OCI-LY3 (cell line): ENCODE measurements at regions not wholly inside any gene's neighbourhood (a gene's known extent, or its start where the extent isn't known, plus 50 kb on each side); places are given as distances from the start of the nearest gene placed in this dataset.

Experiments
- H2AFZ ChIP-seq: fragments of 200-600, 300-600 bp; shearing (Covaris generic); 2 replicates; pipeline ENCODE4 v1.6.0; 2014; ENCODE audit warnings: antibody characterized with exemption, low read depth, low read length
- H3K27ac ChIP-seq: fragments of 200-600, 300-600 bp; sonication (generic); 2 replicates; pipeline ENCODE4 v1.5.1; 2014; ENCODE audit warnings: mild to moderate bottlenecking, low read length, moderate library complexity, mixed read lengths
- H3K27me3 ChIP-seq: fragments of 200-600, 300-600 bp; sonication (generic); 2 replicates; pipeline ENCODE4 v1.6.1; 2014; ENCODE audit warnings: low read depth, low read length, mixed read lengths
- H3K36me3 ChIP-seq: fragments of 200-600, 300-600 bp; sonication (generic); replicated peaks from 2 replicates; pipeline ENCODE3; 2014; ENCODE audit warnings: low read depth, low read length, mixed read lengths
- H3K4me1 ChIP-seq: fragments of 300-600, 200-600 bp; sonication (generic); 2 replicates; pipeline ENCODE4 v1.6.1; 2014; ENCODE audit warnings: low read length, mixed read lengths
- H3K4me2 ChIP-seq: fragments of 200-600, 300-600 bp; sonication (generic); 2 replicates; pipeline ENCODE4 v1.6.1; 2014; ENCODE audit warnings: low read length, mixed read lengths
- H3K4me3 ChIP-seq: fragments of 300-600, 200-600 bp; sonication (generic); 2 replicates; pipeline ENCODE4 v1.5.1; 2014; ENCODE audit warnings: antibody characterized with exemption, mild to moderate bottlenecking, low read length, moderate library complexity
- H3K79me2 ChIP-seq: fragments of 300-600, 200-600 bp; shearing (Covaris generic); 2 replicates; pipeline ENCODE4 v1.6.1; 2014; ENCODE audit warnings: mild to moderate bottlenecking, low read length, mixed read lengths
- H3K9ac ChIP-seq: fragments of 300-600, 200-600 bp; shearing (Covaris generic); 2 replicates; pipeline ENCODE4 v1.6.0; 2014; ENCODE audit warnings: mild to moderate bottlenecking, low read length, moderate library complexity
- H3K9me3 ChIP-seq: fragments of 200-600, 300-600 bp; shearing (Covaris generic); 2 replicates; pipeline ENCODE4 v1.6.1; 2014; ENCODE audit warnings: low read length, mixed read lengths; ENCODE audit not compliant: insufficient read depth
- H4K20me1 ChIP-seq: fragments of 200-600, 300-600 bp; sonication (generic); 2 replicates; pipeline ENCODE4 v1.6.1; 2016; ENCODE audit warnings: low read length, mixed read lengths; ENCODE audit not compliant: insufficient read depth
- EZH2phosphoT487 ChIP-seq: fragments of 200-600 bp; shearing (Covaris generic); IDR thresholded peaks from 2 replicates; pipeline ENCODE4 v1.6.1; 2018; ENCODE audit warnings: antibody characterized with exemption, mixed run types, low read depth
- TF ChIP-seq, protein P1 (sequence below): fragments of 200-600, 300-600 bp; sonication (generic); IDR thresholded peaks from 2 replicates; pipeline ENCODE4 v1.5.1; 2014; ENCODE audit warnings: antibody characterized with exemption, low read length, low read depth

DNA sequence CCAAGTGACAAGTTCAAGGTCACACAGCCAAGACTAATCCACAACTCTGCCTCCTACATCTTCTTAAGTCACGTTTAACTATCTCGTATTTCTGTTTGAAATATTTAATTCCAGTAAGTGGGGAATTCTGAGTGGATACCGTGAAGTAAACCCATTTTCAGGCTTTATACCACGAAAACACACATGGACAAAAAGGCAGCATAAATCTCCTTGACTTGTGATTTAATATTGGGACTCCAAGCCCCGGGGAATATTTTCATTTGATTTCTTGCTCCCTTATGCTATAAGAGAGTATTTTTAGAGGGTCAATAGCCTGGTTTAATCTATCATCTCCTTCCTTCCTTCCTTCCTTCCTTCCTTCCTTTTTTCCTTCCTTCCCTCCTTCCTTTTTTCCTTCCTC lies 716.7 kb downstream of the VRK1 start:
- no peaks in the 10 kb centered on the region for H4K20me1 ChIP-seq
- no peaks in the 10 kb centered on the region for H3K9me3 ChIP-seq
- no peaks in the 10 kb centered on the region for H3K36me3 ChIP-seq
- H3K4me1 ChIP-seq, result no peaks in the 10 kb centered on the region
- no peak overlapping the region for H3K9ac ChIP-seq
- no peak overlapping the region for H3K4me3 ChIP-seq
- H2AFZ ChIP-seq, result no peak overlapping the region
- no peak overlapping the region for H3K4me2 ChIP-seq
- H3K27ac ChIP-seq, result no peak overlapping the region
- TF ChIP-seq, protein P1, sequence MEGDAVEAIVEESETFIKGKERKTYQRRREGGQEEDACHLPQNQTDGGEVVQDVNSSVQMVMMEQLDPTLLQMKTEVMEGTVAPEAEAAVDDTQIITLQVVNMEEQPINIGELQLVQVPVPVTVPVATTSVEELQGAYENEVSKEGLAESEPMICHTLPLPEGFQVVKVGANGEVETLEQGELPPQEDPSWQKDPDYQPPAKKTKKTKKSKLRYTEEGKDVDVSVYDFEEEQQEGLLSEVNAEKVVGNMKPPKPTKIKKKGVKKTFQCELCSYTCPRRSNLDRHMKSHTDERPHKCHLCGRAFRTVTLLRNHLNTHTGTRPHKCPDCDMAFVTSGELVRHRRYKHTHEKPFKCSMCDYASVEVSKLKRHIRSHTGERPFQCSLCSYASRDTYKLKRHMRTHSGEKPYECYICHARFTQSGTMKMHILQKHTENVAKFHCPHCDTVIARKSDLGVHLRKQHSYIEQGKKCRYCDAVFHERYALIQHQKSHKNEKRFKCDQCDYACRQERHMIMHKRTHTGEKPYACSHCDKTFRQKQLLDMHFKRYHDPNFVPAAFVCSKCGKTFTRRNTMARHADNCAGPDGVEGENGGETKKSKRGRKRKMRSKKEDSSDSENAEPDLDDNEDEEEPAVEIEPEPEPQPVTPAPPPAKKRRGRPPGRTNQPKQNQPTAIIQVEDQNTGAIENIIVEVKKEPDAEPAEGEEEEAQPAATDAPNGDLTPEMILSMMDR, result no peak
- TF ChIP-seq EZH2phosphoT487, result no peak
- no peaks in the 10 kb centered on the region for H3K27me3 ChIP-seq
- no peaks in the 10 kb centered on the region for H3K79me2 ChIP-seq

DNA sequence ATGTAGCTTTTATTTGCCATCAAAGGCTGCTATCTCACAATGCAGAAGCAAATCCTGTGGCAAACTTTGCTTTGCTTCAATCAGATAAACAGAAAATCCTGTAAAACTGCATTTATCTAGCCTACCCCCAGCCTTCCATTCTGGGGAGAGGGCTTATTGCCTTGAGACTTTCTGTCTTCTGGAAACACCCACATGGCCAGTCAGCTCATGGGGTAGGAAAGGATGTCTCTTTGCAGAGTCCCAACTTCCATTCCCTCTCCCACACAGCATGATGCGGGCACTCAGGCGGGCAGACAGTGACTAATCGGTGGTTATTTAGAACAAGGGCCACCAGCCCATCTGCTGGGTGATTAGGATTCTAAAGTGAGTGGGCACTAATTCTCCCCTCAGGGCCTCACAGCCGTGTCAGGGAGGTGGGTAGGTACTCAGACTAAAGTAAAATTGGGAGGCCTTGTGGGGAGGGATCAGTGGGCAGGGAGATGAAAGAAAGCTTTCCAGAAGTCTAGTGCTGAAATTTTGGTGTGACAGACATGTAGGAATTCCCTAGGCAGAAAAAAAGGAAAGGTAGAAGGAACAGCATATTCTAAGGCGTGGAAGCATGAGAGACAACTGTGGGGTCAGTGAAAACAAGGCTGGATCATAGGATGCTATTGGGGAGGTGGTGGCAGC lies 720.5 kb downstream of the VRK1 start:
- Histone ChIP-seq H3K4me2 (no peak overlapping the region), H3K4me3 (no peak overlapping the region), H3K4me1 (no peaks in the 10 kb centered on the region), H3K27me3 (no peaks in the 10 kb centered on the region), H3K9me3 (no peaks in the 10 kb centered on the region), H3K79me2 (no peaks in the 10 kb centered on the region), H4K20me1 (no peaks in the 10 kb centered on the region), H2AFZ (no peak overlapping the region), H3K36me3 (no peaks in the 10 kb centered on the region), H3K9ac (no peak overlapping the region), H3K27ac (no peak overlapping the region)
- no peak for TF ChIP-seq EZH2phosphoT487
- TF ChIP-seq, protein P1, result no peak

DNA sequence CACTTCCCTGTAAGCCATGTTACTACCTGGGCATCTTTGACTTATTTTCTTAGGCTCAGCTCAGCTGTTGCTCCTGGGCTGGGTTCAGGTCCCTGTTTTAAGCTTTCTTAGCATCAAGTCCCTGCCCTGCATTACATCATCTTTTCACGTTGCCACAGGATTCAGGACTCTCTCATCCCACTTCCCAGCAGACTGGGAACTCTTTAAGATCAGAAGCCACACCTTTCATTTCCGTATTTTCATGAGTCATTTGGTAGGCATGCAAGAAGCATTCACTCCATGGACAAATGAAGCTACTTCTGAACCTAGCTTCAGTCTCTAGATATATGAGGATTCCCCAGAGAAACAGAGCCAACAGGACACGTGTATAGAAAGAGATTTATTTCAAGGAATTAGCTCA lies 726.8 kb downstream of the VRK1 start:
- H3K79me2 ChIP-seq, result no peaks in the 10 kb centered on the region
- no peak overlapping the region for H3K4me2 ChIP-seq
- H3K27ac ChIP-seq, result no peak overlapping the region
- peaks cover 5% of the 10 kb centered on the region; the same call in 1 of the 2 replicates for H3K4me1 ChIP-seq
- no peaks in the 10 kb centered on the region for H3K27me3 ChIP-seq
- H3K4me3 ChIP-seq, result no peak overlapping the region
- H2AFZ ChIP-seq, result no peak overlapping the region
- H3K9ac ChIP-seq, result no peak overlapping the region
- no peak for TF ChIP-seq EZH2phosphoT487
- TF ChIP-seq, protein P1, result no peak
- H3K36me3 ChIP-seq, result no peaks in the 10 kb centered on the region
- H4K20me1 ChIP-seq, result no peaks in the 10 kb centered on the region
- no peaks in the 10 kb centered on the region for H3K9me3 ChIP-seq

DNA sequence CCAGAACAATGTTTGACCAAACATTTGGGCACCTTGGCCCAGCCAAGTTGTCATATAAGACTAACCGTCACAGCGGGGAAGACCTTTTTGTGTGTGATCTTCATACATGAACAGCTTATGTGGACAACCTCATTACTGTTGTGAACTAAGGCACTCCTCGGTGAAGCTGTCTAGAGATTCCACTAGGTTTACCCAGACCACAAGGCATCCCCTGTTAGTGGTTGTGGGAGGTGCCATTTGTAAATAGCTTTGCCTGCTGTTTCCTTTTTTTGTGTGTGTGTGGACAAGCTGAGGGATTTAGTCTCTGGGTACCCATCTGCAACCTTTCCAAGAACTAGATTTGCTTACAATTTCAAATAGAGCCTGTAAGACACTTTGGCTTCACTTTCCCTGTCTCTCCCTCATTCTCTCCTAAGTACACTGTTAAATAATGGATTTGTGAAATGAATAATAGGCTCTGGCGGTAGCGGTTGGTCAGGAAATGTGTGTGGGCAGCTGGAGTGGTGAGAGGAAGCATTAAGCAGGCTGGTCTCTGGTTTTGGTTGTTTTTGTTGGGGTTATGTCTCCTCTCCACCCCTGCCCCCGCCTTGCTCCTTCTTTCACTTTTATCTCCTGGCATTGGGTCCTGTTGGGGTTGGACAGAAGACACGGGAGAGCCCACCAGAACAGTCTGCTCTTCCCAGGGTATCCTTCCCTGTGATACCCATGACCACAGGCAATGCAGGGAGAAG lies 727.6 kb downstream of the VRK1 start:
- no peaks in the 10 kb centered on the region for H3K79me2 ChIP-seq
- no peaks in the 10 kb centered on the region for H3K9me3 ChIP-seq
- H3K27ac ChIP-seq, result no peak overlapping the region
- TF ChIP-seq, protein P1, result no peak
- TF ChIP-seq EZH2phosphoT487, result no peak
- H3K36me3 ChIP-seq, result no peaks in the 10 kb centered on the region
- H3K4me2 ChIP-seq, result no peak overlapping the region
- H3K27me3 ChIP-seq, result no peaks in the 10 kb centered on the region
- no peak overlapping the region for H3K4me3 ChIP-seq
- H4K20me1 ChIP-seq, result no peaks in the 10 kb centered on the region
- H3K9ac ChIP-seq, result no peak overlapping the region
- peaks cover 5% of the 10 kb centered on the region; the same call in 1 of the 2 replicates for H3K4me1 ChIP-seq
- H2AFZ ChIP-seq, result no peak overlapping the region
